ENCODE measurements at regions not wholly inside any gene's neighbourhood (a gene's known extent, or its start where the extent isn't known, plus 50 kb on each side); places are given as distances from the start of the nearest gene placed in this dataset.

DNA sequence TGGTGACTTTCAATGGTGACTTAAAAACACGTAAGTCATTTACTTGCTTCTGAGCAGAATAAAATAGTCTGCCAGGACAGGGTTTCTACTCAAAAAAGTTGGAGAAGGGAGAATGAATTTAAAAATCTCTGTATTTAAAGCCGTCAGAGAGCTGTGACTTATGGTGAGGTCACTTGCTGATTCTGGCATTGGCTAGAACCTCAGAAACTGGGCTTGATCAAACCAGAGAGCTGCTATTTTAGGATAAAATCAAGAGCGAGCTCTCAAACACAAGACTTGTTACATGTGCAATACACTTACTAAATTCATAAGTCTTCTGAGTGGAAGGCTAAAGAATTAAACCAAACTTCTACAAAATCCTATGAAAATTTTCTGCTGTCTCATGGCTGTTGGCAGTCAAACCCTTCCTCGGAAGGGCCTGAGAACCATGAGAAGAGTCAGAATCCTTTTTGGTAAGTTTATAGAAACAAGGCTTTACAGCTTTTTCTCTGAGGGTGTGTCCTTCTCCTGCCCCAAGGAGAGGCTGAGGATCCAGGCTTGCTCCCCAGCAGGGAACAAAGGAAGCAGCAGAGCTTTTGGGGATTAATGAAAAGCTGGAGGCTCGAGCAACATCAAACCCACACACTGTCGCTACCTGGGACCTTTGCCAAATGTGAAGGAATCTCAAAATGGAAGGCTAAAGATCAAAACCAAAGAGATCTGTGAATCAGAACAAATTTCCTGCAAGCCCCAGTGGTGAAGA is 816.4 kb downstream of the SOCS6 start:
- no peak overlapping the region for H3K4me3 ChIP-seq (ENCODE audit: low read depth, poor library complexity, severe bottlenecking)
- DNase-seq (ENCODE audit: low spot score in 2 of 2), result no peak
- 29 to 31% methylated on average over 6 of the region's 6 CpGs for WGBS, 2 donors
- TF ChIP-seq, protein P1, sequence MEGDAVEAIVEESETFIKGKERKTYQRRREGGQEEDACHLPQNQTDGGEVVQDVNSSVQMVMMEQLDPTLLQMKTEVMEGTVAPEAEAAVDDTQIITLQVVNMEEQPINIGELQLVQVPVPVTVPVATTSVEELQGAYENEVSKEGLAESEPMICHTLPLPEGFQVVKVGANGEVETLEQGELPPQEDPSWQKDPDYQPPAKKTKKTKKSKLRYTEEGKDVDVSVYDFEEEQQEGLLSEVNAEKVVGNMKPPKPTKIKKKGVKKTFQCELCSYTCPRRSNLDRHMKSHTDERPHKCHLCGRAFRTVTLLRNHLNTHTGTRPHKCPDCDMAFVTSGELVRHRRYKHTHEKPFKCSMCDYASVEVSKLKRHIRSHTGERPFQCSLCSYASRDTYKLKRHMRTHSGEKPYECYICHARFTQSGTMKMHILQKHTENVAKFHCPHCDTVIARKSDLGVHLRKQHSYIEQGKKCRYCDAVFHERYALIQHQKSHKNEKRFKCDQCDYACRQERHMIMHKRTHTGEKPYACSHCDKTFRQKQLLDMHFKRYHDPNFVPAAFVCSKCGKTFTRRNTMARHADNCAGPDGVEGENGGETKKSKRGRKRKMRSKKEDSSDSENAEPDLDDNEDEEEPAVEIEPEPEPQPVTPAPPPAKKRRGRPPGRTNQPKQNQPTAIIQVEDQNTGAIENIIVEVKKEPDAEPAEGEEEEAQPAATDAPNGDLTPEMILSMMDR (IDR thresholded peaks at IDR 0.05), result no peak
- TF ChIP-seq POLR2A (IDR thresholded peaks at IDR 0.05), result no peak
- intact Hi-C loops (cut with DNase I; ENCODE audit: low total_unique reads), result no loop called here

GRCh38 chr18:71079606-71080005 is 790.8 kb downstream of the SOCS6 start:
- TF ChIP-seq, protein P1 (IDR thresholded peaks at IDR 0.05), result no peak
- TF ChIP-seq POLR2A (IDR thresholded peaks at IDR 0.05), result no peak
- no peak overlapping the region for H3K4me3 ChIP-seq (ENCODE audit: low read depth, poor library complexity, severe bottlenecking)
- DNase-seq (ENCODE audit: low spot score in 2 of 2), result no peak
- WGBS, 2 donors, result 46 to 53% methylated on average over 9 of the region's 9 CpGs
- intact Hi-C loops (cut with DNase I; ENCODE audit: low total_unique reads), result no loop called here

DNA sequence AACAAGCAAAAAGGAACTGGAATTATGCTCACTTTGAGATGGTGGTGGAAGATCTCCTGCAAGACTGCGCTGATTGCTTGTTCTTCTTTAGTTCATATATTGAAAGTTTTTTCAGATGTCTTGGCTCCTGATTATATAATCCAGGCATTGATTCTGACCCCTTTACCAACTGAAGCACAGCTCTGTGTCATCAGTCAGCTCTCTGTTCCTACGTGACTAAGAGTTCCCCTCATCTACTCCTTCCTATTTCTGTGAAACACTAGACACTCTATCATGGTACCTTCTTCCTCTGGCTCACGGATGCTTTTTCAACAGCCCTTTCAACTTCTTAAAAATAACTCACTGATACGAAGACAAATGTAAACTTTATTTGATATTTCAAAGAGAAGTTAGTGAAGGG is 788.6 kb downstream of the SOCS6 start:
- 56% methylated on average over 4 of the region's 4 CpGs for WGBS, 2 donors
- intact Hi-C loops (cut with DNase I; ENCODE audit: low total_unique reads), result no loop called here
- no peak for TF ChIP-seq POLR2A (IDR thresholded peaks at IDR 0.05)
- TF ChIP-seq, protein P1 (IDR thresholded peaks at IDR 0.05), result no peak
- no peak overlapping the region for H3K4me3 ChIP-seq (ENCODE audit: low read depth, poor library complexity, severe bottlenecking)
- no peak for DNase-seq (ENCODE audit: low spot score in 2 of 2)

GRCh38 chr18:71075147-71075546 is 786.3 kb downstream of the SOCS6 start:
- intact Hi-C loops (cut with DNase I; ENCODE audit: low total_unique reads), result no loop called here
- TF ChIP-seq, protein P1 (IDR thresholded peaks at IDR 0.05), result no peak
- no peak for TF ChIP-seq POLR2A (IDR thresholded peaks at IDR 0.05)
- H3K4me3 ChIP-seq (ENCODE audit: low read depth, poor library complexity, severe bottlenecking), result no peak overlapping the region
- no peak for DNase-seq (ENCODE audit: low spot score in 2 of 2)
- 57 to 64% methylated on average over 3 of the region's 3 CpGs for WGBS, 2 donors

- TF ChIP-seq, protein P1 (IDR thresholded peaks at IDR 0.05), result no peak
- TF ChIP-seq POLR2A (IDR thresholded peaks at IDR 0.05), result no peak
- intact Hi-C loops (cut with DNase I; ENCODE audit: low total_unique reads), result no loop called here
- 69 to 73% methylated on average over 6 of the region's 6 CpGs for WGBS, 2 donors
- DNase-seq (ENCODE audit: low spot score in 2 of 2), result no peak
- no peak overlapping the region for H3K4me3 ChIP-seq (ENCODE audit: low read depth, poor library complexity, severe bottlenecking)
These were observed 779.5 kb downstream of the SOCS6 start for GRCh38 chr18:71068338-71068737.

DNA sequence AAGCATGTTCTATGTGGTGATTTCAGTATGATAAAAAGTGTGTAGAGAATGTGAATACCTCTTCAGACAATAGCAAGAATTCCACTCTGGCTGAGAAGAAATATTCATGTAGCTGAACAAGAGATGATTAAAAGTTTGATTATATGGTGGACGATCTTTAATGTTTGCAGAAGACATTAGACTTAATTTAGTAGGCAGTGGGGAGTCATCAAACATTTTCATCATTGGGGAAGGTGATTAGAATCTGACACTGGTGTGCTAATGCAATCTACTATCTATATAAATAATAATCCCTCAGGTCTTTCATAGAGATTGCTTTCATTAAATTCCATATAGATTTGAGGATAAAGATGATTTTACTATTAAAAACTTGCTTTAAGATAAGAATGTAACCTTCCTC is 761.0 kb downstream of the SOCS6 start:
- no peak for DNase-seq (ENCODE audit: low spot score in 2 of 2)
- no peak for TF ChIP-seq POLR2A (IDR thresholded peaks at IDR 0.05)
- TF ChIP-seq, protein P1 (IDR thresholded peaks at IDR 0.05), result no peak
- H3K4me3 ChIP-seq (ENCODE audit: low read depth, poor library complexity, severe bottlenecking), result no peak overlapping the region
- intact Hi-C loops (cut with DNase I; ENCODE audit: low total_unique reads), result no loop called here
- 76 to 83% methylated on average over 1 of the region's 1 CpG for WGBS, 2 donors
